ENCODE measurements at regions not wholly inside any gene's neighbourhood (a gene's known extent, or its start where the extent isn't known, plus 50 kb on each side); places are given as distances from the start of the nearest gene placed in this dataset.

GRCh38 chr12:77357655-77358054 lies 292.3 kb upstream of the E2F7 start:
- FAIRE-seq: no peak
- no peak for DNase-seq (ENCODE audit: low spot score)

DNA sequence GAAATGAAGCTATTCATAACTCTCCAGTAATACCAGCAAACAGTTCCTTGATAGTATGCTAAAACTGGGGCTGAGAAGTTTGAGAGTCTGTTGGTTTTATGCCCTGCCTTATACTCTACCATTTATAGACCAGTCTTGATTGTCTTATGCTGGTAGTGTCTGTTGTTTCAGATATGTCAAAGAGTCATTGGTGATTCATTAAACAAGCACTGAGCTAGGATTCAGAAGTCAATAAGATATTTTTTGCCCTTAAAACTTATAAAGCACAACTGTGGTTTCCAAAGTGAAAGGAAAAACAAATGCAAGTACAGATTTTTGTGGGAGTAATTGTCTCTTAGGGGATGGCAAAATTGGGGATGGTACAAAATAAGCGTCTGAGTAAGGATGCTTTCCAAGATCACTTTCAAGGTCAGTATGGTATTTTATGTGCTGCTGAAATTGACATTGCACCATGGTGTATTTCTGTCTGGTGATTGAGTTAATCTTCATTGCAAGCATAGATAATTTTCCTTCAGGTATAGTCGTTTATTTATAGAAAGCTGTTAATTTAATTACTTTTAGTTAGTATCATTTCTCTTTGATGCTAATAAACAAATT lies 289.5 kb upstream of the E2F7 start:
- DNase-seq (ENCODE audit: low spot score) (no peak), FAIRE-seq (no peak)

DNA sequence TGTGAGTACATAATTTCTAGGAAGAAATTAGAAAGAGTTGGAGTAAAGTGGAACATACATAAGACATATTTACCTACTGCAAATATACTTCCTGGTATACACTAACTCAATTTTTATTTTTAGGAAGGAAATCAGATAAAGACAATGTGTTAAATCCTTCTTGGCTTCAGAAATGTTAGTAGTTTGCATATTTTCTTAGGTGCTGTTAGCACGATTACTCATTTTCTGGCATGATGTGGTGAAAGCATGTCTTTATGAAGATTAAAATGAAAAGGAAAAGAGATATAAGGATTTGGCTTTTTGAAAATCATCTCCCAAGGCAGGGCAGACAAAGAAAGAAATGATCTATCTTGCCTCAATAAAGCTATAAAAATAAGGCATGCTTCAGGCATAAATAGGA lies 287.6 kb upstream of the E2F7 start:
- no peak for DNase-seq (ENCODE audit: low spot score)

DNA sequence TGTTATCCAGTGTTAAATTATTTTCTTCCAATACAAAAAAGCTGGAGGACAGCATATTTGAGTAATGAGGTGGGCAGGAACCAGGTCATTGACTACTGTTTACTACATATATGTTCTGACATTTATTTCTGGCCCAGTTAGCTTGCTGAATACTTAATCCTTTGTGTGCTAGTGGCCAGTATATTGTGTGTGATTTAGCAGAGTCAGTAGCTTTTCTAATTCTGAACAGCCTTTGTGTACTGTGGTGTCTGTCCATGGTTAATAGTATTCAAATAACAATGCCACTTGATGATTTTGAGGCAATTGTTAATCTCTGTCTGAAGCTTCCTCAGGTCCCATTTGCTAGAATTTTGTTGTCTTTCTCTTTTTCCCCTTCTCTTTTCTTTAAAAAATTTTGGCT lies 286.5 kb upstream of the E2F7 start:
- DNase-seq (ENCODE audit: low spot score): no peak
- no peak for FAIRE-seq

More for the DNA sequence above, 287.6 kb upstream of the E2F7 start:
- no peak for FAIRE-seq

- DNase-seq (ENCODE audit: low spot score): no peak
- no peak for FAIRE-seq
Observed at GRCh38 chr12:77349689-77350370, 284.5 kb upstream of the E2F7 start.

- FAIRE-seq: no peak
- DNase-seq (ENCODE audit: low spot score): no peak
Observed at GRCh38 chr12:77347017-77347416, 281.6 kb upstream of the E2F7 start.

DNA sequence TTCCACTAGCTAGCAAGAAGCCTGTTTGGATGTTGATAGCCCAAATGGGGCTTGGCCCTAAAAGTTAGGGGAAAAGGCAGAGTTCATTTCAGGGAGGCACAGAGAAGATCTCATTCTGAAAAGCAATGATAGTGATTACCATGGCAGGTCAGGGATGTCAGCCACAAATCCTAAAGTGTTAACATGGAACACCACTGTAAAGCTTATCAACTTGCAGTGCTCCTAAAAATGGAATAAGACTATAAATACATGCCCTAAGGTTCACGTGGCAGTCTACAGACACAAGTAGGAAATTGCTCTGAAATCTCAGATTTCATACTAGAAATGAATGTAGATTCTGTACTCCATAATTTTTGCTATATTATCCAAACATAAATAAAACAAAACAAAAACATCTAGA lies 280.0 kb upstream of the E2F7 start:
- DNase-seq (ENCODE audit: low spot score) (no peak), FAIRE-seq (no peak)

DNA sequence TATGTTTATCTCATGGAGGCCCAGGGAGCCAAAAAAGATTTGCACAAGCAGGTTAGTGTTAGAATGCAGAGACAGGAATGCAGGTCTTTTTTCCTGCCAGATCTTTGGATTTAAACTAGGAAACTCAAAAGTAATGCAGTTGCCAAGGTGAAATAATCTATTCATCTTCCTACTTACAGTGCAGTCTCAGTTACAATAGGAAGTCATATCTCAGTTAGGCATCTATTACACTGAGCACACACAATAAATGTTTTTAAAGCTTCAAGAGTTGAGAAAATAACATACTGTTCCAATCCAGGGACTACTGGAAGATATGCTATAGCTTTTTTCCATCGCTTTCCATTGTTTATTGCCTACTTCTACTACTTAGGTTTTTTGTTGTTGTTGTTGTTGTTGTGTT lies 279.3 kb upstream of the E2F7 start:
- FAIRE-seq: no peak

GRCh38 chr12:77343291-77343690 lies 277.9 kb upstream of the E2F7 start:
- FAIRE-seq: no peak
- DNase-seq (ENCODE audit: low spot score): no peak

More for the DNA sequence above, 279.3 kb upstream of the E2F7 start:
- DNase-seq (ENCODE audit: low spot score): no peak

DNA sequence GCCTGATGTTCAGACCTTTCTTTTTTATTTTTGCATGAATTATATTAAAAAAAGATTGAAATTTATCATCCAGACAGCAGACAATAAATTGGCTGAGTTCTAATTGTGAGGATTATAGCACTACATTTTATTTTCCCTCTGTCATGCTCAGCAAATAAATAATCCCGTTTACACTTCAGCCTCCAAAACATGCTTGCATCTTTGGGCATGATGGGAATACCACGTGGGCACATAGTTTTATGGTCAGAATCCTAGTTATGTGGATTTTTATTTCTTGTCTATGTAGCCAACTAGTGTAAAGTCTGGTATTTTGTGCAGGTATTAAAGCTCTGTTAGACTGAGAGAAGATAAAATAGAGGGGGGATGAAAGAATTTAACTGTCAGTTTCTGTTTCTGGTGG lies 276.9 kb upstream of the E2F7 start:
- FAIRE-seq (no peak), DNase-seq (ENCODE audit: low spot score) (no peak)

DNA sequence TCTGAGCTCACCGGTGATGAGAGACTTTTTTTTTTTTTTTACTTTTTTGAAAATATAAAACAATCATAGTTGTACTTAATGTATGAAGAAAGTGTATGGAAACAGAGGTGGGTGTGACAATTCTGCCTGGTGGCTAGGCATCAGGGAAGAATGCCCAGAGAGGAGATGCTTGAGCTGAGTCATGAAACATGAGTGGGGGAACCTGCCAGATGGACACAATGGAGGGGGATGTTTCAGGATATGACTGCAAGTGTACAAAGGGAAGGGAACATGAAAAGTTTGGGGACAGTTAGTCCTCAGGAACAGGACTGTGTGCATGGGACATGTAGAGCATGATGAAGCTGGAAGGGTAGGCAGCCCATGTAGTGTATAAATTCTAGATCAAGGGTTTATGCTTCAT lies 274.2 kb upstream of the E2F7 start:
- FAIRE-seq: no peak

DNA sequence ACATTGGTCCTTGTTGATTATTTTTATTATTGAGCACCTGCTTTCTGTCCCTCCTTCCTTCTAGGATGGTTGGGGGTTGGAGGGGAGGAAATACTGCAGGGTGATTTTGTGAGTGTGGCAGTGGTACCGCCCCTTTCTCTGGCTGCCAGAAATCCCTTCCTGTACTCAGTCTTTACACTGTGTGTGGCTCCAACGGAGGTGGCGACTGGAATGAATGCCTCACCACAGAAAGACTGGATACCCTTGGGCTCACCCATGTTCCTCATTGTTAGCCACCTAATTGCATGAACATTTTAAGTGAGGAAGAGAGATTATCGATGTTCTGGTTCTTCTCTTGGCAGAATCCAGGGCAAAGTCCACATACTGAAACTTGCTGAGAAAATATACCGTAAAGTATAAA lies 272.0 kb upstream of the E2F7 start:
- no peak for DNase-seq (ENCODE audit: low spot score)
- no peak for FAIRE-seq

More for the DNA sequence above, 274.2 kb upstream of the E2F7 start:
- no peak for DNase-seq (ENCODE audit: low spot score)

DNA sequence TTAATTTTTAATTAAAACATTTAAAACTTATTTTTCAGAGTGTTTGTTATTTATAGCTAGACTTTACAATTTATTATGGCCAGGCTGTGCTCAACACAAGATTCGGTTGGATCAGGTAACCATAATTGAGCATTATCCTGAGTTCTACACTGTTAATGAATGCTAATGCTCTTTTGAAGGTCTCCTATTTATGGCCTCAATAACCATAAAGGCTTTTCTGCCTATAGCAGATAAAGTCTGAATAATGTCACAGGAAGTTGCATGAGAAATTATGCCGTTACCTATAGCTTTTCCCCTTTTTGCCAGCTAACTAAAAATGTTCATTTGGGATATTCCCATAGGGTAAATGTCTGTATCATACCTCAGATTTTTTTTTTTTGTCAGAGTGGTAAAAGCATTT lies 269.4 kb upstream of the E2F7 start:
- FAIRE-seq: no peak
- no peak for DNase-seq (ENCODE audit: low spot score)

DNA sequence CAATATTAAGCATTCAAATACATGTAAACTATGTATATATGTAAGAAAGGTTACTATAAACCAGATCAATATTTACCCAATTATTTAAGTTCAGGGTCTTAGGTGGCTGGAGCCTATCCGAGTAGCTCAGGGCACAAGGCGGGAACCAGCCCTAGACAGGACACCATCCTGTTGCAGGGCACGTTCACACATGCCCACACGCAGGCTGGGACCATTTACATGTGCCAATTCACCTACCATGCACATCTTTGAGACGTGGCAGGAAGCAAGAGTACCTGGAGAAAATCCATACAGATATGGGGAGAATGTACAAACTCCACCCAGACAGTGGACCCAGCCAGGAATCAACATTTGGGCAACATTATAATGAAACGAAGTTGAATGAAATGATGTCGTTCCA lies 263.0 kb upstream of the E2F7 start:
- DNase-seq (ENCODE audit: low spot score) (no peak), FAIRE-seq (no peak)

GRCh38 chr12:77325511-77326236 lies 260.3 kb upstream of the E2F7 start:
- no peak for FAIRE-seq
- peak; percentile 12 for DNase-seq (ENCODE audit: low spot score)

DNA sequence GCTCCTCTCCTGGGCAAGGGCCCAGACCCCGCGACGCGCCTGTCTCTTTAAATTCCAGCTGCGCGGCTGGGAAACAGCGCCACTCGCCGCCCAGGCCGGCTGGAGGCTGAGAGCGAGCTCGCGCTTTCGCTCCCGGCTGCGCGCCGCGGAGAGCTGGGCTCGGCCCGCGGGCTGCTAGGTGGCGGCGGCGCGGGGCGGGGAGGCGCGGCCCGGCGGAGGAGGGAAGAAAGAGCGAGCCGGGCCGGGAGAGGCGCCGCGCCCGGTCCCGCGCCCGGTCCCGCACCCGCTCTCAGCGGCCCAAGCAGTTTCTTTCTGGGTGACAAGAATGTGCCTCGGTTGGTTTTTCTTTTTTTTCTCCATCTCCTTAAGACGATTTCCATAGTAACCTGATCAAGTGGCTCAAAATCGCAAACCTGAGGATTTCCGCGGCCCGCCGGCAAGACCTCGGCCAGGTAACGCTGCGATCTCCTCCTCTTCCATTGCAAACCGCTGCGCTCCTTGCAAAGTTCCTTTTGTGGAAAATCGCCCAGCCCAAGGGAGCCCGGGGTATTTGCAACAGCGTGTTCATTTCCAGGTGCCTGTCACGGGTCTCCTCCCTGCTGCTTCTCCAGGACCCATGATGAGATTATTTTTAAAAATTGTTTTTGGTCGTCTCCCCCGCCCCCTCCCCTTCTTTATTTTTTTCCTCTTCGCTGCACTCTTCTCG lies 259.5 kb upstream of the E2F7 start:
- DNase-seq (ENCODE audit: low spot score) (peak; percentile 84), FAIRE-seq (no peak)

DNA sequence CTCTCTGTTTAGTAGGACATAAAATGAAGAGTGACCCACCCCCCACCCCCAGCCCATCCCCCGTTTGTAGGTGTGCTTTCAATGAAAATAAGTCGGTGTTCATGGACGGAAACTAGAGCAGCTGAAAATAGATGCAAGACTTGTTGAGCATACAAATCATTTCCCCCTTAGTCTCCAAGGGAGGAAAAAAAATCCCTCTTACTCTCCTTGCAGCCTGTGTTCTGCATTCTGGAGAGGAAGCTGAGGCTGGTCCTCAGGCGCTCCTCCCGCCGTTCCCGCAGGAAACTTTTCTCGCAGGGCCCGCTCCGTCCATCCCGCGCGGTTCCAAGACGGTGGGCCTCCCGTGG lies 259.0 kb upstream of the E2F7 start:
- FAIRE-seq: no peak
- DNase-seq (ENCODE audit: low spot score): no peak

DNA sequence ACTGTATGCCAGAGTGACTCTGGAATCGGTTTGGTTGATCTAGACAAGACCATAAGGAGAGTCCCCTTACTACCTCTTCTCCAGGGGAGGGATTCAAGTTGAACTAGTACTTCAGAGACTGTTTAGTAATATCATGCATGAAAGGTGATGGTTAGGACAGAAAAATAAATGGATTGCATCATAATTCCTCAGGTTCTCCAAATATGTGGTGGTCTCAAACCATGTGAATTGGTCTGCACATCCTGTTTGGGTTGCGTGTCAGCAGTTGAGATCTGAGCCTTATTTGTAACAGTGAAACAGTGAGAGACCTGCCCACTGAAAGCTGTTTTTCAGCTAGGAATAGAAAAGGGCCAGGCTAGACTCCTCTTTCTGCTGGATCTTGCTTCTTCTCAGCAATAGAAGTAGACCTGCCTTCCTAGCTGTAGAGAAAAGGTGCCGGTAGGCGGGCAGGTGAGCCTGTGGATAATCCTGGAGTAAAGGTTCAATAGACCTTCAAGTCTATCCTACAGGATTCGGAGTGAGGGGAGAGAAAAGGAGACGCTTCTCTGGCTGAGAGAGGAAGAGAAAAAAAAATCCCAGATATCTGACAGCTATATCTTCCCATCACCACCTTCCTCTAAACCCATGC lies 258.5 kb upstream of the E2F7 start:
- no peak for DNase-seq (ENCODE audit: low spot score)

GRCh38 chr12:77319166-77319565 lies 253.8 kb upstream of the E2F7 start:
- DNase-seq (ENCODE audit: low spot score) (no peak), FAIRE-seq (no peak)

More for the DNA sequence above, 258.5 kb upstream of the E2F7 start:
- FAIRE-seq: no peak

DNA sequence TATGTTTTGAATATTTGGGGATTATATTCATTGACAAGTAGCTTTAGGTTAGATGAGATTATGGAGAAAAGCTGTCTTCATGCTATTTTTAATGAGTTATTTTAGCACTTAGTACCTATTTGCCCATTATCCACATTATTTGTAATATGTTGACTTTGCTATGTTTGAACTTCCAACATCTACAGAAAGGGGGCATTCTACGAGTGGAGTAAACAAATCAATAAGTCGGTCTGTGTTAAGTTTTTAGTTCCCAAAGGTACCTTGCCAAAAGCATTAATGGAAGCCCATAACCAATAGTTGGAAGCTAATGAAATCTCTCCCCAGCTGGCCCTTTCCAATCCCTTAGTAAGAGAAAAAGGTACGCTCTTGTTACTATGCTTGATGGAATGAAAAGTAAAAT lies 250.0 kb upstream of the E2F7 start:
- no peak for DNase-seq (ENCODE audit: low spot score)
- FAIRE-seq: no peak

GRCh38 chr12:77314378-77315052 lies 249.1 kb upstream of the E2F7 start:
- FAIRE-seq: no peak
- no peak for DNase-seq (ENCODE audit: low spot score)
